Caco-2 (cell line): ENCODE measurements at regions not wholly inside any gene's neighbourhood (a gene's known extent, or its start where the extent isn't known, plus 50 kb on each side); places are given as distances from the start of the nearest gene placed in this dataset.
A peak's percentile ranks its signal among the peaks of the same experiment; 100 is the strongest.
"Not testable (repeated sequence)": the region's sequence is repeated elsewhere in the genome, so short reads cannot be mapped to it uniquely, and the experiment has no call there.

Experiments used
- BruUV-seq: library from RNA; stranded (reverse); fragments of 400-500 nt; replicated peaks from 2 replicates; lab custom pipeline; 2021; lab: Mats Ljungman, UMichigan
- CTCF ChIA-PET: fragments of 300-600 bp; sonication (Branson Sonifier 250); formaldehyde crosslinking; loops from one replicate; lab custom pipeline; 2022; ENCODE audit warnings: antibody characterized with exemption; lab: Charles Lee
- POLR2A ChIA-PET: fragments of 300-600 bp; sonication (Branson Sonifier 250); formaldehyde crosslinking; loops from one replicate; lab custom pipeline; 2022; ENCODE audit warnings: antibody characterized with exemption; lab: Charles Lee
- DNase-seq, 2 experiments: peaks; one replicate each; pipeline versions ENCODE4 v3.0.0 to v3.0.0-alpha.2; 2020 to 2022
- H3K27me3 ChIP-seq: replicated peaks from 2 replicates; pipeline ENCODE4 v1.6.0; 2011; ENCODE audit warnings: low read length; ENCODE audit not compliant: control insufficient read depth, insufficient read depth
- H3K36me3 ChIP-seq: 2 replicates; pipeline ENCODE4 v1.5.1; 2011; ENCODE audit warnings: low read length; ENCODE audit not compliant: control insufficient read depth, insufficient read depth
- H3K4me1 ChIP-seq: fragments of 250-450 bp; sonication (Bioruptor Pico); 2 replicates; pipeline ENCODE4 v1.5.1; 2020; ENCODE audit warnings: mild to moderate bottlenecking
- H3K4me3 ChIP-seq: 2 replicates; pipeline ENCODE4 v1.5.1; 2011; ENCODE audit warnings: low read depth, mild to moderate bottlenecking, control low read depth, low read length
- H3K9me3 ChIP-seq: fragments of 250-450 bp; sonication (Bioruptor Pico); 2 replicates; pipeline ENCODE4 v1.5.1; 2020; ENCODE audit warnings: mild to moderate bottlenecking, moderate library complexity
- H3K27ac Mint-ChIP-seq: one replicate; pipeline ENCODE4 v1.8.0; 2022; ENCODE audit warnings: mixed read lengths; ENCODE audit not compliant: unreplicated experiment
- H3K27me3 Mint-ChIP-seq: one replicate; pipeline ENCODE4 v1.8.0; 2022; ENCODE audit warnings: mixed read lengths; ENCODE audit not compliant: insufficient read depth, unreplicated experiment
- H3K36me3 Mint-ChIP-seq: one replicate; pipeline ENCODE4 v1.8.0; 2022; ENCODE audit warnings: mild to moderate bottlenecking, mixed read lengths; ENCODE audit not compliant: insufficient read depth, unreplicated experiment
- H3K4me1 Mint-ChIP-seq: one replicate; pipeline ENCODE4 v1.8.0; 2022; ENCODE audit warnings: low read depth, mixed read lengths; ENCODE audit not compliant: unreplicated experiment
- H3K4me3 Mint-ChIP-seq: one replicate; pipeline ENCODE4 v1.8.0; 2022; ENCODE audit warnings: mild to moderate bottlenecking, moderate library complexity, mixed read lengths; ENCODE audit not compliant: unreplicated experiment
- H3K9me3 Mint-ChIP-seq: one replicate; pipeline ENCODE4 v1.8.0; 2022; ENCODE audit warnings: mixed read lengths; ENCODE audit not compliant: unreplicated experiment
- intact Hi-C: fragments of 100-400 bp; cut with micrococcal nuclease; formaldehyde crosslinking; loops from one replicate; pipeline ENCODE4 v1.10.0; 2022; ENCODE audit not compliant: unreplicated experiment
- TF ChIP-seq, protein P1 (sequence below), 2 experiments: fragments of 200-600 bp in 1 of 2; IDR thresholded peaks; 1 replicate in 1 of 2; 2 replicates in 1 of 2; pipeline versions ENCODE4 v1.5.1 to v1.8.0; 2011 to 2022; ENCODE audit warnings: antibody characterized with exemption in 1 of 2, control low read depth in 1 of 2, inconsistent platforms in 1 of 2, low read depth in 1 of 2, low read length in 1 of 2, mild to moderate bottlenecking in 1 of 2, moderate library complexity in 1 of 2; ENCODE audit not compliant: insufficient read depth in 1 of 2, severe bottlenecking in 1 of 2, unreplicated experiment in 1 of 2

DNA sequence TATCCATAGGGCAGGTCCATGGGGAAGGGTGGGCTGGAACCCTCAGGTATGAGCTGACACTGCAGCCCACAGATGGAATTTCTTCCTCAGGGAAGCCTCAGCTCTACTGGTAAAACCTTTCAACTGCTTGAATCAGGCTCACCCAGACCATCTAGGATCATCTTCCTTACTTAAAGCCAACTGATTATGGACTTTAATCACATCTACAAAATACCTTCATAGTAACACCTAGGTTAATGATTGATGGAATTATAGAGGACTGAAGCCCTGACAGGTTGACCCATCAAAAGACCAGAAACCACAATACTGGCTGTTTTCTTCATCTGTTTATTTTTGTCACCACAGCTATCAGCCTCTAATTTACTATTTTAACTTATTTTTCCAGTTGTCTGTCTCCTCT lies 188.9 kb upstream of the BOD1L1 start:
- Histone ChIP-seq H3K4me3 (no peak overlapping the region), H3K9me3 (no peaks in the 10 kb centered on the region), H3K4me1 (no peaks in the 10 kb centered on the region), H3K27me3 (no peaks in the 10 kb centered on the region), H3K36me3 (no peaks in the 10 kb centered on the region)
- TF ChIP-seq, protein P1, sequence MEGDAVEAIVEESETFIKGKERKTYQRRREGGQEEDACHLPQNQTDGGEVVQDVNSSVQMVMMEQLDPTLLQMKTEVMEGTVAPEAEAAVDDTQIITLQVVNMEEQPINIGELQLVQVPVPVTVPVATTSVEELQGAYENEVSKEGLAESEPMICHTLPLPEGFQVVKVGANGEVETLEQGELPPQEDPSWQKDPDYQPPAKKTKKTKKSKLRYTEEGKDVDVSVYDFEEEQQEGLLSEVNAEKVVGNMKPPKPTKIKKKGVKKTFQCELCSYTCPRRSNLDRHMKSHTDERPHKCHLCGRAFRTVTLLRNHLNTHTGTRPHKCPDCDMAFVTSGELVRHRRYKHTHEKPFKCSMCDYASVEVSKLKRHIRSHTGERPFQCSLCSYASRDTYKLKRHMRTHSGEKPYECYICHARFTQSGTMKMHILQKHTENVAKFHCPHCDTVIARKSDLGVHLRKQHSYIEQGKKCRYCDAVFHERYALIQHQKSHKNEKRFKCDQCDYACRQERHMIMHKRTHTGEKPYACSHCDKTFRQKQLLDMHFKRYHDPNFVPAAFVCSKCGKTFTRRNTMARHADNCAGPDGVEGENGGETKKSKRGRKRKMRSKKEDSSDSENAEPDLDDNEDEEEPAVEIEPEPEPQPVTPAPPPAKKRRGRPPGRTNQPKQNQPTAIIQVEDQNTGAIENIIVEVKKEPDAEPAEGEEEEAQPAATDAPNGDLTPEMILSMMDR (IDR thresholded peaks at IDR 0.05; ENCODE audit: insufficient read depth in 1 of 2, low read depth in 1 of 2, low read length in 1 of 2, severe bottlenecking in 1 of 2, unreplicated experiment in 1 of 2), result no peak
- Mint-ChIP-seq H3K27ac (no peak overlapping the region), H3K9me3 (no peaks in the 10 kb centered on the region), H3K4me3 (no peak overlapping the region), H3K4me1 (no peaks in the 10 kb centered on the region), H3K36me3 (no peaks in the 10 kb centered on the region), H3K27me3 (peaks cover 2% of the 10 kb centered on the region)
- ChIA-PET CTCF (no interaction called here), POLR2A (no interaction called here)
- intact Hi-C loops, result no loop called here
- no TSS peak for BruUV-seq
- DNase-seq, result no peak

- H3K9me3 ChIP-seq, result peaks cover 7% of the 10 kb centered on the region; the same call in 1 of the 2 replicates
- no TSS peak for BruUV-seq
- peak in 1 of 2 experiments; percentile 11 for DNase-seq
- H3K4me1 Mint-ChIP-seq, result no peaks in the 10 kb centered on the region
- no peaks in the 10 kb centered on the region for H3K27me3 ChIP-seq
- TF ChIP-seq, protein P1 (IDR thresholded peaks at IDR 0.05; ENCODE audit: insufficient read depth in 1 of 2, low read depth in 1 of 2, low read length in 1 of 2, severe bottlenecking in 1 of 2, unreplicated experiment in 1 of 2), result no peak
- ChIA-PET POLR2A (no interaction called here), CTCF (no interaction called here)
- H3K9me3 Mint-ChIP-seq, result no peaks in the 10 kb centered on the region
- no peak overlapping the region for H3K4me3 Mint-ChIP-seq
- peaks cover 2% of the 10 kb centered on the region for H3K27me3 Mint-ChIP-seq
- H3K4me3 ChIP-seq, result no peak overlapping the region
- intact Hi-C loops, result no loop called here
- H3K36me3 Mint-ChIP-seq, result no peaks in the 10 kb centered on the region
- H3K27ac Mint-ChIP-seq, result no peak overlapping the region
- H3K36me3 ChIP-seq, result no peaks in the 10 kb centered on the region
- H3K4me1 ChIP-seq, result no peaks in the 10 kb centered on the region
These were observed 194.0 kb upstream of the BOD1L1 start for GRCh38 chr4:13821522-13821921.

GRCh38 chr4:13825822-13826221 lies 198.3 kb upstream of the BOD1L1 start:
- H3K4me3 Mint-ChIP-seq, H3K4me3 ChIP-seq, H3K27me3 ChIP-seq, H3K27me3 Mint-ChIP-seq, CTCF ChIA-PET, H3K9me3 ChIP-seq, H3K9me3 Mint-ChIP-seq, H3K27ac Mint-ChIP-seq, H3K36me3 ChIP-seq, H3K4me1 ChIP-seq, DNase-seq, POLR2A ChIA-PET, BruUV-seq, intact Hi-C loops, H3K36me3 Mint-ChIP-seq, H3K4me1 Mint-ChIP-seq: not testable (repeated sequence)

DNA sequence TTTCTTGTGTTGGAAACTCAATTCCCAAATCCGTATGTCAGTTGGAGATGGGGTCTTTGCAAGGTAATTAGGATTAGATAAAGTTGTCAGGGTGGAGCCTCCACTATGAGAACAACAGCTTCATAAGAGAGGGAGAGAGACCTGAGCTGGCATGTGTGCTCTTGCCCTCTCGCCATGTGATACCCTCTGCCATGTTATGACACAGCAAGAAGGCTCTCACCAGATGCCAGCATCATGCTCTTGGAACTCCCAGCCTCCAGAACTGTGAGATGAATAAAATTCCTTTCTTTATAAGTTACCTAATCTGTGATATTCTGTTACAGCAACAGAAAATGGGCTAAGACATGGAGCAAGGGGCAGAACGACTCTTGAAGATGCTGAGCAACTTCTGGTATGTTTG lies 201.9 kb upstream of the BOD1L1 start:
- no peak overlapping the region for H3K27ac Mint-ChIP-seq
- intact Hi-C loops, result no loop called here
- Histone ChIP-seq H3K4me1 (no peaks in the 10 kb centered on the region), H3K36me3 (no peaks in the 10 kb centered on the region), H3K27me3 (no peaks in the 10 kb centered on the region), H3K9me3 (peaks cover 4% of the 10 kb centered on the region; the same call in 1 of the 2 replicates), H3K4me3 (no peak overlapping the region)
- TF ChIP-seq, protein P1 (IDR thresholded peaks at IDR 0.05; ENCODE audit: insufficient read depth in 1 of 2, low read depth in 1 of 2, low read length in 1 of 2, severe bottlenecking in 1 of 2, unreplicated experiment in 1 of 2), result no peak
- no TSS peak for BruUV-seq
- H3K27me3 Mint-ChIP-seq, result no peaks in the 10 kb centered on the region
- no peaks in the 10 kb centered on the region for H3K36me3 Mint-ChIP-seq
- H3K4me1 Mint-ChIP-seq, result no peaks in the 10 kb centered on the region
- ChIA-PET CTCF (no interaction called here), POLR2A (no interaction called here)
- no peak overlapping the region for H3K4me3 Mint-ChIP-seq
- DNase-seq, result no peak
- H3K9me3 Mint-ChIP-seq, result no peaks in the 10 kb centered on the region
